ENCODE measurements at regions not wholly inside any gene's neighbourhood (a gene's known extent, or its start where the extent isn't known, plus 50 kb on each side); places are given as distances from the start of the nearest gene placed in this dataset.

- TF ChIP-seq CTCF (IDR thresholded peaks at IDR 0.05) = no peak
- no peak for TF ChIP-seq POLR2A (IDR thresholded peaks at IDR 0.05)
These were observed 1560.7 kb downstream of the UQCRFS1 start for GRCh38 chr19:27652281-27652680.

All from heart left ventricle (tissue), 13 donors.